ENCODE measurements at regions not wholly inside any gene's neighbourhood (a gene's known extent, or its start where the extent isn't known, plus 50 kb on each side); places are given as distances from the start of the nearest gene placed in this dataset.
A peak's percentile ranks its signal among the peaks of the same experiment; 100 is the strongest.
"Not testable (repeated sequence)": the region's sequence is repeated elsewhere in the genome, so short reads cannot be mapped to it uniquely, and the experiment has no call there.

- no peak for DNase-seq
Observed at GRCh38 chr7:142461437-142461836, 203.6 kb upstream of the PRSS58 start.

- DNase-seq = no peak
Observed at GRCh38 chr7:142460402-142461117, 202.7 kb upstream of the PRSS58 start.

GRCh38 chr7:142459551-142459963 lies 201.7 kb upstream of the PRSS58 start:
- DNase-seq = peak; percentile 51

GRCh38 chr7:142457146-142457703 lies 199.4 kb upstream of the PRSS58 start:
- no peak for DNase-seq

GRCh38 chr7:142455392-142455791 lies 197.5 kb upstream of the PRSS58 start:
- no peak for DNase-seq

GRCh38 chr7:142454862-142455261 lies 197.0 kb upstream of the PRSS58 start:
- DNase-seq = peak; percentile 25

- DNase-seq = no peak
Observed at GRCh38 chr7:142452791-142453190, 194.9 kb upstream of the PRSS58 start.

GRCh38 chr7:142451817-142452216 lies 194.0 kb upstream of the PRSS58 start:
- no peak for DNase-seq

GRCh38 chr7:142451296-142451695 lies 193.4 kb upstream of the PRSS58 start:
- DNase-seq = no peak

GRCh38 chr7:142450695-142451094 lies 192.8 kb upstream of the PRSS58 start:
- DNase-seq = no peak

GRCh38 chr7:142450206-142450605 lies 192.3 kb upstream of the PRSS58 start:
- no peak for DNase-seq

GRCh38 chr7:142448857-142449256 lies 191.0 kb upstream of the PRSS58 start:
- DNase-seq = not testable (repeated sequence)

GRCh38 chr7:142447762-142448161 lies 189.9 kb upstream of the PRSS58 start:
- DNase-seq = no peak

GRCh38 chr7:142445019-142445686 lies 187.3 kb upstream of the PRSS58 start:
- peak; percentile 30 for DNase-seq

- DNase-seq = no peak
Observed at GRCh38 chr7:142443216-142444010, 185.6 kb upstream of the PRSS58 start.

GRCh38 chr7:142442396-142442795 lies 184.5 kb upstream of the PRSS58 start:
- no peak for DNase-seq

- peak; percentile 46 for DNase-seq
Observed at GRCh38 chr7:142440906-142441411, 183.1 kb upstream of the PRSS58 start.

GRCh38 chr7:142440219-142440905 lies 182.5 kb upstream of the PRSS58 start:
- DNase-seq = no peak

- no peak for DNase-seq
Observed at GRCh38 chr7:142439739-142440138, 181.9 kb upstream of the PRSS58 start.

GRCh38 chr7:142438923-142439515 lies 181.2 kb upstream of the PRSS58 start:
- no peak for DNase-seq

GRCh38 chr7:142438235-142438922 lies 180.5 kb upstream of the PRSS58 start:
- peak; percentile 40 for DNase-seq
